Ishikawa (cell line): ENCODE measurements at regions not wholly inside any gene's neighbourhood (a gene's known extent, or its start where the extent isn't known, plus 50 kb on each side); places are given as distances from the start of the nearest gene placed in this dataset.

Source experiments
- CEBPB ChIP-seq: IDR thresholded peaks from 2 replicates; pipeline ENCODE4 v1.6.1; 2012
- CREB1 ChIP-seq: IDR thresholded peaks from 2 replicates; pipeline ENCODE4 v1.6.1; 2012; ENCODE audit warnings: low read depth
- EGR1 ChIP-seq: IDR thresholded peaks from 2 replicates; pipeline ENCODE4 v1.6.1; 2012
- EP300 ChIP-seq: IDR thresholded peaks from 2 replicates; pipeline ENCODE4 v1.6.1; 2012; ENCODE audit warnings: borderline replicate concordance
- FOXM1 ChIP-seq: IDR thresholded peaks from 2 replicates; pipeline ENCODE4 v1.6.1; 2012; ENCODE audit warnings: low read depth, borderline replicate concordance
- NFIC ChIP-seq: IDR thresholded peaks from 2 replicates; pipeline ENCODE4 v1.6.1; 2012
- RAD21 ChIP-seq: IDR thresholded peaks from 2 replicates; pipeline ENCODE4 v1.6.1; 2012; ENCODE audit warnings: low read depth
- TAF1 ChIP-seq: IDR thresholded peaks from 2 replicates; pipeline ENCODE4 v1.6.1; 2012; ENCODE audit warnings: low read depth, mild to moderate bottlenecking
- TCF12 ChIP-seq: IDR thresholded peaks from 2 replicates; pipeline ENCODE4 v1.6.1; 2012; ENCODE audit warnings: low read depth
- TEAD4 ChIP-seq: IDR thresholded peaks from 2 replicates; pipeline ENCODE4 v1.6.1; 2012
- YY1 ChIP-seq: IDR thresholded peaks from 2 replicates; pipeline ENCODE4 v1.6.1; 2012; ENCODE audit warnings: low read depth
- ZBTB7A ChIP-seq: IDR thresholded peaks from 2 replicates; pipeline ENCODE4 v1.6.1; 2012; ENCODE audit warnings: low read depth
- TF ChIP-seq, protein P1 (sequence below): IDR thresholded peaks from 2 replicates; pipeline ENCODE4 v1.6.1; 2012
- TF ChIP-seq, protein P2 (sequence below): IDR thresholded peaks from 2 replicates; pipeline ENCODE4 v1.6.1; 2012; ENCODE audit warnings: low read depth, mild to moderate bottlenecking
- TF ChIP-seq, protein P3 (sequence below): IDR thresholded peaks from 2 replicates; pipeline ENCODE4 v1.6.1; 2012

DNA sequence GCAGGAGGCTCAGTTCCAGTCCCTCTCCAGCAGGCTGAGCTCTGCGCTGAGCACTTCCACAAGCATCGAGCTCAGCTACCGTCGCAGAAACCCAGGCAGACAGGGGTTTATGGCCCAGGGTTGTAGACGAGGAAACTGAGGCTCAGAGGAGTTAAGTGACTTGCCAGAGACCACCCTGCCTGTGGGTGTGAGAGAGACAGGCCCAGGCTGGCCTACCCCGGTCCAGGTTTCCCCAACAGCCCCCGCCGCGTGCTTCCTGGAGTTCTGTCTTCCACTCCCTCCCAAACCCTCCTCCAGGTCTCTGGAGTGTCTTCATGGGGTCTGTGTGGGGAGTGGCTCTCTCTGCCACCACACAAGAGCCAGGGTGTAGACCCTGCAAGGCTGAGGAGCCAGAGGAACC lies 615.9 kb downstream of the PTPRU start:
- TF ChIP-seq TEAD4 (no peak), EP300 (no peak), NFIC (no peak), RAD21 (no peak), TAF1 (no peak)
- TF ChIP-seq, protein P1, sequence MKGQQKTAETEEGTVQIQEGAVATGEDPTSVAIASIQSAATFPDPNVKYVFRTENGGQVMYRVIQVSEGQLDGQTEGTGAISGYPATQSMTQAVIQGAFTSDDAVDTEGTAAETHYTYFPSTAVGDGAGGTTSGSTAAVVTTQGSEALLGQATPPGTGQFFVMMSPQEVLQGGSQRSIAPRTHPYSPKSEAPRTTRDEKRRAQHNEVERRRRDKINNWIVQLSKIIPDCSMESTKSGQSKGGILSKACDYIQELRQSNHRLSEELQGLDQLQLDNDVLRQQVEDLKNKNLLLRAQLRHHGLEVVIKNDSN: no peak
- TF ChIP-seq, protein P2, sequence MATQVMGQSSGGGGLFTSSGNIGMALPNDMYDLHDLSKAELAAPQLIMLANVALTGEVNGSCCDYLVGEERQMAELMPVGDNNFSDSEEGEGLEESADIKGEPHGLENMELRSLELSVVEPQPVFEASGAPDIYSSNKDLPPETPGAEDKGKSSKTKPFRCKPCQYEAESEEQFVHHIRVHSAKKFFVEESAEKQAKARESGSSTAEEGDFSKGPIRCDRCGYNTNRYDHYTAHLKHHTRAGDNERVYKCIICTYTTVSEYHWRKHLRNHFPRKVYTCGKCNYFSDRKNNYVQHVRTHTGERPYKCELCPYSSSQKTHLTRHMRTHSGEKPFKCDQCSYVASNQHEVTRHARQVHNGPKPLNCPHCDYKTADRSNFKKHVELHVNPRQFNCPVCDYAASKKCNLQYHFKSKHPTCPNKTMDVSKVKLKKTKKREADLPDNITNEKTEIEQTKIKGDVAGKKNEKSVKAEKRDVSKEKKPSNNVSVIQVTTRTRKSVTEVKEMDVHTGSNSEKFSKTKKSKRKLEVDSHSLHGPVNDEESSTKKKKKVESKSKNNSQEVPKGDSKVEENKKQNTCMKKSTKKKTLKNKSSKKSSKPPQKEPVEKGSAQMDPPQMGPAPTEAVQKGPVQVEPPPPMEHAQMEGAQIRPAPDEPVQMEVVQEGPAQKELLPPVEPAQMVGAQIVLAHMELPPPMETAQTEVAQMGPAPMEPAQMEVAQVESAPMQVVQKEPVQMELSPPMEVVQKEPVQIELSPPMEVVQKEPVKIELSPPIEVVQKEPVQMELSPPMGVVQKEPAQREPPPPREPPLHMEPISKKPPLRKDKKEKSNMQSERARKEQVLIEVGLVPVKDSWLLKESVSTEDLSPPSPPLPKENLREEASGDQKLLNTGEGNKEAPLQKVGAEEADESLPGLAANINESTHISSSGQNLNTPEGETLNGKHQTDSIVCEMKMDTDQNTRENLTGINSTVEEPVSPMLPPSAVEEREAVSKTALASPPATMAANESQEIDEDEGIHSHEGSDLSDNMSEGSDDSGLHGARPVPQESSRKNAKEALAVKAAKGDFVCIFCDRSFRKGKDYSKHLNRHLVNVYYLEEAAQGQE: no peak

DNA sequence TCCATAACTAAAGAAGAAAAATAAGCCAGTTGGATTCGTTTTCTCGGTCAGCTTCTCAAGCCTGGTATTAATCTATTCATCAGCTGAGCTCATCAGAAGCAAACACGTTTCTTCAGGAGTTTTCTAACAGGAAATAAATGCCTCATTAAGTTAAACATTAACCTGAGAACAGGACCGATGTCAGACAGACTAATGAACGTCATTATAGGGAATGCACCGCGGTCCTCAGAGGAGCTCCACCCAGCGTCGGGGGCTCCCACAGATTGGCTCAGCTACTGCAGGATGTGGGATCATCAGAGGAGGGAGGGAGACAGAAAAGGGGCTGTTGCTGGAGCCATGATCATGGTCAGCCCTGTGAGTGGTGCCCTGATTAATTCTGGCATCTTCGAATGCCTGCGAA lies 615.4 kb downstream of the PTPRU start:
- no peak for TF ChIP-seq YY1
- TF ChIP-seq, protein P3, sequence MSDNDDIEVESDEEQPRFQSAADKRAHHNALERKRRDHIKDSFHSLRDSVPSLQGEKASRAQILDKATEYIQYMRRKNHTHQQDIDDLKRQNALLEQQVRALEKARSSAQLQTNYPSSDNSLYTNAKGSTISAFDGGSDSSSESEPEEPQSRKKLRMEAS: no peak
- no peak for TF ChIP-seq NFIC
- no peak for TF ChIP-seq FOXM1
- no peak for TF ChIP-seq TCF12

DNA sequence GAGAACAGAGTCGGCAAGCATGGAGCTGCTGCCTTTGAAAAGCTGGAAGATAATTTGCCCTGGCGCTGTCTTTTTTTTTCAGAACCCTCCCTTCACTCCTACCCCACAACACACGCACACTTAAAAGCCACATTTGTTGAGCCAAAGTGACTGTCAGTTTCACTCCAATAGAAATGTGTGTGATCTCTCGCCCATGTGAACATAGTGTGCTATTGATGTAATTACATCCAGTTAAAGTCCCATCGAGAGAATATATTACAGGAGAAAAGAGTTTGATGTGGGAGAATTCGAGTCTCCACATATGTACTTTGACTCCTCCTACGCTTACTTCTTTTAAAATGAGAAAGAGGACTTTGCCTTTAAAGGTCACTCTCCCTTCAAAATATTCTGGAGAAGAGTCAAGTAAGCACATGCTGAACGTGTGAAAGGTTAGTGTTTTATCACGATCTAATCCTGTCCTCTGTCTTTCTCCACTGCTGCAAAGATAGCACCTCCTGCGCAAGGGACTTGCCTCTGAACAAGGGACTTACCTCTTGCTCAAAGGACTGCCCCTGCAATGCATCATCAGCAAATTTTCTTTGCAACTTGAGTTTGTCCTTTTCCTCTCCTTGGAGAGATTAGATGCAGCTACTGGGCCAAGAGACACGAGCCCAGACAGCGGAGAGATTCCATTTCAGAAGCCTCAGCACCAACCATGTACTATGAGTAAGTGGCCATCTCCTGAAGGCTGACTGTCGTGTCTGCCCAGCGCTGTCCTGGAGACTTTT lies 613.9 kb downstream of the PTPRU start:
- TF ChIP-seq, protein P2: no peak
- TF ChIP-seq CREB1: no peak
- TF ChIP-seq, protein P3: no peak
- no peak for TF ChIP-seq TCF12
- TF ChIP-seq EGR1: no peak
- TF ChIP-seq NFIC: no peak
- TF ChIP-seq TAF1: no peak

DNA sequence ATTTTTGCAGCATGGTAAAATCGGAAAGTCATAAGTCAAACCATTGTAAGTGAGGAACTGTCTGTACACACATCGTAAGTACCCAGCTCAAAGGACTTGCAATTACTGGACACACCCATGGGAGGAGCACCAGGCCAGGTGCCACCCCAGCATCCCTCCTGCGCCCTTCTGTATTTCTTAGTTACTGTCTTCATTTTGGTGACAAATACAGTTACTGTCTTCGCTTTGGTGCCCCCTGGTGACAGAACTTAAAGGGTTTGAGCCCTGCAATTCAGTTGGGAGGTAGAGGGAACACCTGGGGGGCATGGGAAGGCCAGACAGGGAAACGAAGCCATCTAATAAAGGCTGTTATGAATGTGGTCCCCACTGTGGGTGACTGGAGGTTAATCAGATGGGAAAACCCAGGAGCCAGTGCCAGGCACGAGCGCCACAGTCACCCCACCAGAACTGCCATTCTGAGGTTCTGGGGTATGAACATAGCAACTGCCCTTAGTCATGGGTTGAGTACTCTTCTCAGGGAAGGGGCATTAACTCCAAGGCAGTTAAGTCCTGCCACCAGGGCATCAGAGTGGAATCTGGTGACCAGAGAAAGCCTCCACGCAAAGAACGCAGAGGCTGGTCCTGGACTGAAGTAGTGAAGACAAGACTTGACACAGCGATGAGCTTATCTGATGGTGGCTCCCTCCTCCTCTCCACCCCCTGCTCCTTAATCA lies 612.9 kb downstream of the PTPRU start:
- no peak for TF ChIP-seq EP300
- TF ChIP-seq RAD21: peak; percentile 44
- TF ChIP-seq TCF12: no peak

DNA sequence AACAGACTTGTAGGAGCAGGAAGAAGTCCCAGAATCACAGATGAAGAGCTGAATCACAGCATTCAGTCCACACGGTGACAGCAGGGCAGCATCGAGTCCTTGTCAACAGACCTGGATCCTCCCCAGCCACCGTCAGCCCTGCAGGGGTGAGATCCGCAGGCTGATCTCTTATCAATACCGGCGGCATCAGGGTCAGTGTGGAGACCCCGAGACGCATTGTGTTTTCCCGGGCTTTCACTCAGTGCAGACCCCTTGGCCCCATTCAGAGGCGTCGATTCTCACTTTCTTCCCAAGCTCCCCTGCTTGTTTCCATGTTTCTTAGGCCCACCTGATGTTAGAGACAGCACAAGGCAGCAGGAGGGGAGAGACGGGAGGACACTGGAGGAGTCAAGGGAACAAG lies 609.6 kb downstream of the PTPRU start:
- TF ChIP-seq CEBPB (no peak), TAF1 (no peak), CREB1 (no peak)

DNA sequence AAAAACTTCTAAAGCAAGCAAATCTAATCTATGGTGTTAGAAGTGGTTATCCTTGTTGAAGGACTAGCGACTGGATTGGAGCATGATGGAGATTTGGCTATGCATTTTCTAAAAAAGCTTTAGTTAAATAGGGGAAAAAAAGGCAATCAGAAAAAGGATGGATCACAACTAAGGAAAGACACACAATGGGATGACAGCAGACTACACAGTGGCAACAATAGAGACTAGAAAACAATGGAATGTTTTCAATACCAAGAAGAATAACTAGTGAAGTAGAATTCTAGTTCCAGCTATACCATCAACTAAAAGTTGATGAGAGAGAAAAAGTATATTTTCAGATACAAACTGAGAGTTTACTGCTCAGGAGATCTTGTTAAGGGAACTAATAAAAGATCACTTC lies 605.8 kb downstream of the PTPRU start:
- TF ChIP-seq, protein P1: no peak
- TF ChIP-seq NFIC (no peak), YY1 (no peak), CEBPB (no peak), FOXM1 (no peak), TAF1 (no peak)

DNA sequence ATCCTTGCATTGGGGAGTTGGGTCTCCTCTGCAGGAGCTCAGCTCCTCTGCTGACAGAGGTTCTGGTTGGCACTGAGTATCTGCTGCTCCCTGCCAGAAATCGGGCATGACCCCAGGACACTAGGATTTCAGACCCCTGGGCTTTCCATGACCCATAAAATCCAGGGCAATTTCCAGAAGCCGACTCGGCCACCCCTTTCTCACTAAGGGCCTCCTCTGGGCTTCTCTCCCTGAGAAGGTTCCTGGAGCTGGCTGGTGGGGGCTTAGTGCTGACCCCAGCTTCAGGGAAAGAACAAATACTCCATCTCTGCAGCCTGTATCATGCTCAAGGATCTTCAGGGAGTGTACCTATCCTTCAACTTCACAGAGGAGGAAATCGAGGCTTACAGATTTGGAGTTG lies 603.4 kb downstream of the PTPRU start:
- no peak for TF ChIP-seq CEBPB
- TF ChIP-seq EP300: no peak
- TF ChIP-seq ZBTB7A: no peak
- no peak for TF ChIP-seq FOXM1
- TF ChIP-seq TEAD4: no peak
- TF ChIP-seq, protein P3: no peak
